HG02588 (cell line): ENCODE measurements at regions not wholly inside any gene's neighbourhood (a gene's known extent, or its start where the extent isn't known, plus 50 kb on each side); places are given as distances from the start of the nearest gene placed in this dataset.
A peak's percentile ranks its signal among the peaks of the same experiment; 100 is the strongest.

Source experiments
- ATAC-seq: cut with Tn5 transposase; IDR thresholded peaks from one replicate; pipeline ENCODE4 v1.9.1; 2021; ENCODE audit warnings: mild to moderate bottlenecking, moderate library complexity; ENCODE audit not compliant: unreplicated experiment

DNA sequence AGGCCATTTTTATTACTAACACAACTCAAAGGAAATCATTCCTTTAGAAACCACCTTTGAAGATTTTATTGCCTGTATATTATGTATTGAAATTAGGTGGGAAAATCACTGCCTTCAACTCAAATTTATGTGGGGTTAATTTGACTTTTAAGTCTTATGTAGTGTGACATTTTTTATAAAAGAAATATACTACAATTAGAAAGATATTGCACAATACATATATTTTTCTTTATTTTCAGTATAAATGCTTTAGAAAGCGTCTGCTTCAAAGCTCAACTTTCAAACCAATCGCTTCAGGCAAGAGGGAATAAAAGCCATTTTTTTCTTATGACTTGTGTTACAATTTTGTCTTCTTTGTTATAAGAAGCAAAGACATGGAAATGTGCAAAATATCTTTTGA, 337.4 kb upstream of the ZWINT start:
- ATAC-seq: no peak

DNA sequence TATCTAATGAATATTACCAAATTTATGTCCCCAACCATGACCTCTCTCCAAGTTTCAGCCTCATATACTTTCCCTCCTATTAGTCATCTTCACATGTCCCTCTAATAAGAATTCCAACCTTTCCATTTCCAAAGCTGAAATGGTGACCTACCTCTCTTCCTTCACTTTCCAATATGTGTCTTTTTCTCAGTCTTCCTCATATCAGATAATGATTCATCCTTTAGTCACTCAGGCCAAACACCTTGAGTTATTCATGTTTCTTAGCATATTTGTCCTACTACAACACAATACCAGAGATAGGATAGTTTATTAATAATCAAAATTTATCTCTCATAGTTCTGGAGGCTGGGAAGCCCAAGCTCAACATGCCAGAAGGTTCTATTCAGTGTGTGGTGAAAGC, 318.5 kb upstream of the ZWINT start:
- no peak for ATAC-seq

GRCh38 chr10:56662765-56663447, 301.8 kb upstream of the ZWINT start:
- peak; percentile 92 for ATAC-seq

- ATAC-seq: no peak
Measured at GRCh38 chr10:56653289-56653688, 292.2 kb upstream of the ZWINT start.

DNA sequence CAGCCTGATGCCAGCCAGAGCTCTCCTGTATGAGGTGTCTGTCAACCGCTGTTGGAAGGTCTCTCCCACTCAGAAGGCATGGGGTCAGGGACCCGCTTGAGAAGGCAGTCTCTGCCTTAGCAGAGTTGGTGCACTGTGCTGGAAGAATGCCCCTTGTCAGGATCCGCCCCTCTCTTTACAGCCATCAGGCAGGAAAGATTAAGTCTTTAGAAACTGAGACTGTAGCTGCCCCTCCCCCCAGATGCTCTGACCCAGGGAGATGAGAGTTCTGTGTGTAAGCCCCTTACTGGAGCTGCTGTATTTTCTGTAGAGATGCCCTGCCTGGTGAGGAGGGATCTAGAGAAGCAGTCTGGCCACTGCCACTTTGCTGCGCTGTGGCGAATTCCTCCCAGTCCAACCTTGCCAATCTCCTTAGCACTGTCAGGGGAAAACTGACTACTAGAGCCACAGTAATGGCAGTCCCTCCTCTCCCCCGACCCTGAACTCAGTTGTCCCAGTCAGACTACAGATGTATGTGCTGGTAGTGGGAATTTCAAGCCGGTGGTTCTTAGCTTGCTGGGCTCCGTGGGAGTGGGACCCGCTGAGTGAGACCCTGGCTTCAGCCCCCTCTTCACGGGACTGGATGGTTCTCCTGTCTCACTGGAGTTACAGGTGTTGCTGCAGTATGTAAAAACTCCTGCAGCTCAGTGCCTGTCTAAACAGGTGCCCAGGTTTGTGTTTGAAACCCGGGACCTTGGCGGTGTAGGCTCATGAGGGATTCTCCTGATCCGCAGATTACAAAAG, 285.5 kb upstream of the ZWINT start:
- no peak for ATAC-seq

DNA sequence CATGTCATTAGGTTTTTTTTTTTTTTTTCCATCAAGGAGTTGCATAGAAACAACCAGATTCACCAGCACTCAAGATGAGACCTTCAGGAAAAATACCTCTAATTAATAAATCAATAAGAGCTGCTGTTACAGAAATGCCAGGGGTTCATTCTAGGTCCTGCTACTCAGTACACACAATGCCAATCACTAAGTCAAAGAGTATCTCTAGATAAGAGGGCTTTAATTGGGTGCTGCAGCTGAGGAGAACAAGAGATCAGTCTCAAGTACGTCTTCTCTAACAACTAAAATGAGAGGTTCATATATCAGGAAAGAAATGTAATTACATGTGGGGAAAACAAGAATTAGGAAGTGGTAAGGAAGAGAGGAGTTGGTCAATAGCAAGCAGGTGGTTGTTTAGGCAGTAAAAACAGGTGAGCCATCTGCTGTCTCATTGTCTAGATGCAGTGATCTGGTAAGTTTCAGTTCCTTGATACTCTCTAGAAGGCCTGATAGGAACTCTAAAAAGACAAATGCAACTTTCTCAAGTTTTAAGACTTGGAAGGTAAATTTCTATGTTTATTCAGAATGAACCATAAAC, 272.9 kb upstream of the ZWINT start:
- ATAC-seq: peak; percentile 100

- ATAC-seq: no peak
Measured at GRCh38 chr10:56632537-56632936, 271.5 kb upstream of the ZWINT start.

DNA sequence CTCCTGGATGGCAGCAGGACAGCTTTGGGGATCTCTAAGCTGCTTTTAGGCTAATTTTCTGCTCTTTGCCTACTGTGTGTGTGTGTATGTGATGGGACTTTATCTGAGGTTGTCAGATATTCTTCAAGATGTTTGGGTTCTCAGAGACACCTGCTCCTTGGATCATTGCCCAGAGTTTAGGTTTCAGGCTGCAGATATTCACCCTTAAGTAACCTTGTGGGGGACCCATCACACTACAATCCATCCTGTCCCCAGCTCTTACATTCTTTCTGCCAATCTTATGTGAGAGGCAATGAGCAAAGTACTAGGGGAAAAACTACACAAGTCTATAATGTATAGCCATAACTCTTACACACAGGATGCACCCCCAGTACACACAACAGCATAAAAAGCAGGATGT, 263.0 kb upstream of the ZWINT start:
- ATAC-seq: peak; percentile 73

DNA sequence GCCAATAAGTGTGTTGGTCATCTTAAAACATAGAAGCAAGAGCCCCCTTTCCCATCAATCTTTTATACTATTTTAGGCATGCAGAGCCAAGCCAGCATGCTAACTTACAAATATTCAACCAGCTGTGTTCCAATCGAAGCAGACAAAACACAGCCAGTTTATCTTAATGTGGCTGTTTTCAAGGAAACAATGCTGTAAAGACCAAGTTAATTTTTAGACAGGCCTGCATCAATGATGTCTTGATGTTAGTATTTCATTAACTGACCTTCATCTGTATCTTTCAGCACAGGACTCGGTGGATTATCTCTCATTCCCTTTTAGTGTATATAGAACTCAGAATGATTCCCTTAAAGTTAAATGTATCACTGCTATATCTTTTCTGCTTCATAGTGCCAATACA, 262.0 kb upstream of the ZWINT start:
- no peak for ATAC-seq

- peak; percentile 74 for ATAC-seq
Measured at GRCh38 chr10:56622335-56622973, 261.4 kb upstream of the ZWINT start.

GRCh38 chr10:56606202-56606601, 245.1 kb upstream of the ZWINT start:
- no peak for ATAC-seq

DNA sequence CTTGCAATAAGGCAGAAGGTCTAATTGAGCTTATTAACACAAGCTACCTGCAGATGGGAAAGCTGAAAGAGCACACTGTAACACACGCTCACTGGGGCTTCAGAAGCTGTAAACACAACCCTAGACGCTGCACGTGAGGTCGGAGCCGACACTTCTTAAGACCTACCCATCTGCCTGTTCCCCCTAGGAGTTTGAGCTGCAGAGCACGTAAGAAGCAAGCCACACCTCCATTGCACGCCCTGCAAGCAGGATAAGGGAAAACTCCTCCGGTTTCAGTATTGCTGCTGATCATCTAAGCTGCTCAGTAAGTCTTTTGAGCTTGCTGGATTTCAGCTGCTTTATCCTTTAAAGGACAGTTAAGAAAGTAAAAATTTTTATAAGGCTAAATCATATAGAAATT, 244.0 kb upstream of the ZWINT start:
- ATAC-seq: peak; percentile 59

DNA sequence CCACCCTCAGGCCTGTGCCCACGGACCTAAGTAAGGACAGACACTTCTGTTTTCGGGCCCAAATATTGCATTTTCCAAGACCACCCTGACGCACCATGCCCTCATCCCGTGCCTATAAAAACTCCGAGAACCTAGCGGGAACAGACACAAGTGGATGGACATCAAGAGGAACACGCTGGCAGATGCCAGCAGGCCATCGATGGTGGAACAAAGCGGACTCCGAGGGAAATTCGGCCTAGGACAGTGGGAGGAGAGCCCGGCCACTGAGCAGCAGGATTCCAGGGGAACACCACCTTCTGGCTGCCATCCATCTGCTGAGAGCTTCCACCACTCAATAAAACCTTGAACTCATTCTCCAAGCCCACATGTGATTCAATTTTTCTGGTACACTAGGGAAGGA, 243.6 kb upstream of the ZWINT start:
- ATAC-seq: no peak

GRCh38 chr10:56599201-56599600, 238.1 kb upstream of the ZWINT start:
- ATAC-seq: no peak

GRCh38 chr10:56596257-56596656, 235.2 kb upstream of the ZWINT start:
- ATAC-seq: no peak

GRCh38 chr10:56593120-56593519, 232.1 kb upstream of the ZWINT start:
- ATAC-seq: no peak

DNA sequence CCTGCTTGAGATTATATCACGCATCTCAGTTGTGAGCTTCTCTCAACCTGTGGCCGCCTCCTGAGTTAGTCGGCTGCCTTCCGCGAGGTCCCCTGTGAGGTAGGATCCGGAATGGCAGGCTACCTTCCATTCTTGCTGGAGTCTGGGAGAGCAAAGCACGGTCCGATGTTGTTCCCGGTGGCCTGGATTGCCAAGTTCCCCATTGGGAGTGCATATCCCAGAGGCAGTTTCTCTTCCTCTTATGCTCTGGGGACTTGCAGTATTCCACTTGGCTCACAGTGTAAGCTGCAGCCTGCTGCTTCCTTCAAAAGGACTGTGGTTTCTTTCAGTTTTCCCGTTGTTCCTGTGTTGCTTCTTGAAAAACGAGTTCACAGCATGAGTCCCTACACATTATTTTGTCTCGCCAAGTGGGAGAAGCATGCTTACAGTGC, 225.4 kb upstream of the ZWINT start:
- no peak for ATAC-seq

DNA sequence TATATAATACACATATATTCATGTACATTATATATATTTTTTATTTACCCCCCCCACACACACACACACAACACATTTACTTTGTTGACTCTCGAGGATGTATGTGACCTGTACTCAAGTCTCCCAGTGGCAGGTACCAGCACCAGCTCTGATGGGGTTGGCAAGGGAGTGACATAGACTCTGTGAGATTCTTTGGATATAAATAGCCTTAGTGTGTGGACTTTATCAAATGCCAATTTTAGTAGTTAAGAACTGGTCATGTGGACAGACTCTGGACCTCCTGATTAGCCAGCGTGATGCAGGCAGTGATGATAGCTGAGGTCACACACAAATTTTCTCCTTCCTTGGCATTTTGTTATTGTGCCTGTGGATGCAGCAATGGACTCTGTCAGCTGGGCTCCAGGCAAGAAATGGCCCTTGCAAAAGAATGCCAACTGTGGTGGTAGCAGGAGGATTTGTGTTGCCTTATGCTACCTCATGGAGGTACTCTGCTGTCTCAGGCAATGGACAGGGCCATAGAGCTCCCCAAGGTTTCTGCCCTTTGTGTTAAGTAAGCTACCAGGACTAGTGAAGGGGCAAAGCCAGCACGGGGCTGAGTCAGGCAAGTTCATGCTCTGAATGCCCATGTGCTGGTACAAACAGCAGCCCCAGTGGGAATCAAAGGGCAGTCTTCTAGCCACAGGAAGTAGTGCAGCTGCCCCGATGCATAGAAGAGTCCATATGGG, 224.6 kb upstream of the ZWINT start:
- no peak for ATAC-seq

GRCh38 chr10:56583316-56583715, 222.3 kb upstream of the ZWINT start:
- ATAC-seq: no peak

- ATAC-seq: no peak
Measured at GRCh38 chr10:56567580-56567979, 206.5 kb upstream of the ZWINT start.

DNA sequence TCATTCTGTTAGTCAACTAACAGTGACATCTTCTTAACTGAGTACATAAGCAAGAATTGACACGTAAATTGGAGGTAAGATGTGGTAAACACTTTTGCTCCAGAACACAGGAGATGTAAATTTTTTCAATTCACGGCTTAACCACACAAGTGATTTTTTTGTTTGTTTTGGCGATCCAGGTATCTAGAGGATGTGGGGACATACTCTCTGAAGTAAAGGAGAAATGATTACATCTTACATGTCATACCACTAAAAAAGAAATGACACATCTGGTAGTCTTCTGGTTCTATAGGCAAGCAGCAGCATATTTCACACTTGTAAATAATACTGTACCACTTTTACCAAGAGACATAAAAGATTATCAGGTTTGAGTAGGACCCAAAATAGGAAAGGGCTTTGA, 200.3 kb upstream of the ZWINT start:
- no peak for ATAC-seq
